NCI-H345 treated with DMSO at 0.1 percent for 48 hours (cell line): ENCODE measurements at regions not wholly inside any gene's neighbourhood (a gene's known extent, or its start where the extent isn't known, plus 50 kb on each side); places are given as distances from the start of the nearest gene placed in this dataset.

Experiments
- DNase-seq: peaks from one replicate; lab custom pipeline; 2025; ENCODE audit not compliant: unreplicated experiment; lab: John Stamatoyannopoulos, UW

GRCh38 chr4:169815606-169816005 is 57.9 kb upstream of the HPF1 start:
- DNase-seq = no peak

- no peak for DNase-seq
These were observed 53.7 kb upstream of the HPF1 start for GRCh38 chr4:169811476-169811875.

- DNase-seq = peak; percentile 57
These were observed 52.9 kb upstream of the HPF1 start for GRCh38 chr4:169810325-169811323.

- DNase-seq = no peak
These were observed 50.3 kb upstream of the HPF1 start for GRCh38 chr4:169807934-169808509.
